GM18498 (cell line): ENCODE measurements at regions not wholly inside any gene's neighbourhood (a gene's known extent, or its start where the extent isn't known, plus 50 kb on each side); places are given as distances from the start of the nearest gene placed in this dataset.

Source experiments
- ATAC-seq: cut with Tn5 transposase; IDR thresholded peaks from one replicate; pipeline ENCODE4 v1.9.1; 2021; ENCODE audit warnings: mild to moderate bottlenecking, moderate library complexity; ENCODE audit not compliant: unreplicated experiment

GRCh38 chr5:82777106-82777505 is 300.1 kb downstream of the TMEM167A start:
- ATAC-seq = no peak

DNA sequence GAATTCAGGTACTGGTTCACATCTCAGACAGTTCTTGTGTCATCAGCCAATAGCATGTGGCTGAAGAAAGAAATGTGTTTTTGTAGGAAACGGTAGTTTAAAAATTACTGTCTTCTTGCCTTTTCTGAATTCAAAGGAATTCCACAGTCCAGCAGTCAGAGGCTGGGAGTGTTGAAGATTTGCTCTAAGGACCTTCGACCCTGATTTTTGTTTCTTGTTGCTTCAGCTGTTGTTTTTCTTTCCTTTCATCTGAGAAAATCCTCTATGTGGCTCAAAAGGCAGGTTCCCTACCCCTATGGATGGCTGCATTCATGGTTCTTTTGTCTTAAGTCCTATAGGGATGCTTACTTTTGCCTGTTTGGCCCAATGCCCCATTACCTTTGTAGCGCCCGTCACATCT is 304.9 kb downstream of the TMEM167A start:
- ATAC-seq = no peak

- ATAC-seq = no peak
Measured at GRCh38 chr5:82766206-82766605, 311.0 kb downstream of the TMEM167A start.

DNA sequence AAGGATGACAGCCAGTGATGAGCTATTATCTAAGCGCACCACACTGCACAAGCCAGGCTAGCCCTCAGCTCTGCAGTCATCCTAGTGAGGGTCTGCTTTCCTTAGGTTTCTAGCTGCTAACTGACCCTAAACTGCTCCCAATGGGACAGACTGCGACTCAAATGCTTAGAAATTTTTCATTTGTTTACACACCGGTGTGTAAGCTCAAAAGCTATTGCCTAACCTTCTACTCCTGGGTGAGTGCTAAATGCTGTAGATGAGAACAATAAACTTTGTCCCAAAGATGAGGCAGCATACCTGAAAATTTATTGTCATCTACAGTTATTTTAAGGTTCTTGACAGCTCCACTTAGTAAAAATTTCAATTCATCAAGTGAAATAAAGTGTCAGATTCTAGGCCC is 311.4 kb downstream of the TMEM167A start:
- ATAC-seq = no peak

DNA sequence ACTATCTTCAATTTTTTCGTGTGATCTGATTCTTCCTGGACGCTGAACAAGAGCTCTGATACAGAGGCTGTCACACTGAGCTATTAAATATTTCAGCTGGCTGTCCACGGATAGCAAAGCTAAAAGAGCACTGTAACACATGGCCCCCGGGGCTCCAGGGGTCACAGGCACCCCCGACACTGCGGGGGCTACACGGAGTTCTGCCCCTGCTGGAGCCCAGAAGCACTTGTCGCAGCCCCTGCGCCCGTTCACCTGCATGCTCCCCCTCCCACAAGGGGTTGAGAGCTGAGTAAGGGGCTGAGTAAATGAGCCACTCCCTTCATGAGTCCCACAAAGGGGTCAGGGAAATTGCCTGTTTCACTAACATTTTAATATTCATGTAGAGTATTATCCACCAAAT is 316.3 kb downstream of the TMEM167A start:
- no peak for ATAC-seq

- no peak for ATAC-seq
Measured at GRCh38 chr5:82758881-82759280, 318.3 kb downstream of the TMEM167A start.

DNA sequence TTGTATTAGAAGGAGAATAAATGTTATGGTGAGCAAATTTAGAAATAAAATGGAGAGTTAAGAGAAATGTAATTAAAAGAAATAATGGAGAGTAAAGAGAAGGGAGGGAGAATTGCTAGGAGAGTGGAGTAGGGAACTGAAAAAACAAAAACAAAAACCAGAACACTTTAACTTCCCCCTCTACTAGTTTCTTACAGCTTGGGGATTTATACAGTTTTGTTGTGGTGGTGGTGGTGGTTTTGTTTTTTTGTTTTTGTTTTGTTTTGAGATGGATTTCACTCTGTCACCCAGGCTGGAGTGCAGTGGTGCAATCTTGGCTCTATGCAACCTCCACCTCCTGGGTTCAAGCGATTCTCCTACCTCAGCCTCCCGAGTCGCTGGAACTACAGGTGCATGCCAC is 322.4 kb downstream of the TMEM167A start:
- ATAC-seq = peak; percentile 90

- peak; percentile 5 for ATAC-seq
Measured at GRCh38 chr5:82754036-82754746, 323.0 kb downstream of the TMEM167A start.

GRCh38 chr5:82753374-82753773 is 323.8 kb downstream of the TMEM167A start:
- ATAC-seq = no peak

DNA sequence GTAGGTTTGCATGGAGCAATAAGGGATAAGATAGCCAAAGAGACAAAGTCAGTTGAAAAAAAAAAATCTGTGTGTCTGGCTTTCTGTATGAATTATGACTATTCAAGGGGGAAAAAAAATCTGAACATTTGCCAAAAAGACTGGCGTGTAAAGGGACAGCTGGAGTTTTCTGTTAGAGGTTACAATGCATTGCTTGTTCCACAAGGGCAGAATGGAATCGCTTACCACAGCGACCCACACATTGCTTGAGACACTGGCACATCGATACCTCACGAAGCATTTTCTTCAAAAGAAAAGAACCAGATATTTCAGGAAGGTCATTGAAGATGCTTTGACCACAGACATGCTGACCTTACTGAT is 327.8 kb downstream of the TMEM167A start:
- ATAC-seq = no peak

GRCh38 chr5:82748688-82749460 is 328.3 kb downstream of the TMEM167A start:
- ATAC-seq = no peak

DNA sequence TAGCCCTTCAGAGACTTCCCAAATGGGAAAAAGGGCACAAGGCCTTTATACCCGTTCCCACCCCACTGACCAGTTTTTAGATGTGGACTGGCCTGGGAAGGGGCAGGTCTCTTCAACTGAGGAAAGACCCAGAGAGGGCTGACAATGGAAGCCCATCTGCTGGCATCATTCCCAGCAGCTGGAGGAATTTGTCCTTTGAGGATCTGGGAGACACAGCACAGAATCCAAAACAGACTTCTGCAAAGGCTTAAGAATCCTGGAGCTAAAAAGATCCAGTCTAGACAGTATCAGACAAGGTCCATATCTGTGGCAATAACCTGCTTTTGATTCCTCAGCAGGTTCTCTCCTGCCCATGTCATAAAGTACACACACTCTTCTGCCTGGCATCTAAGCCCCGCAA is 329.2 kb downstream of the TMEM167A start:
- ATAC-seq = no peak

DNA sequence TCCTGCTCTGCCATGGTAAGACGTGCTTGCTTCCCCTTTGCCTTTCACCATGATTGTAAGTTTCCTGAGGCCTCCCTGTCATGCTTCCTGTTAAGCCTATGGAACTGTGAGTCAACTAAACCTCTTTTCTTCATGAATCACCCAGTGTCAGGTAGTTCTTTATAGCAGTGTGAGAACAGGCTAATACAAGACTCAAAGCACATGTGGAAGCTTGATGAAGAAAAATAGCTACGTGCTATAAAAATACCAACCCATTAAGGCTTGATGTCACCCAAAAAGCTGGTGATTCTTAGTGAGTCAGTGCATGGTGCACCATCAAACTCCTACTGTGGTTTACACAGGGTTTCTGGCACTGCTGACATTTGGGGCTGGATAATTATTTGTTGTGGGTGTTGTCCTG is 332.2 kb downstream of the TMEM167A start:
- ATAC-seq = no peak

DNA sequence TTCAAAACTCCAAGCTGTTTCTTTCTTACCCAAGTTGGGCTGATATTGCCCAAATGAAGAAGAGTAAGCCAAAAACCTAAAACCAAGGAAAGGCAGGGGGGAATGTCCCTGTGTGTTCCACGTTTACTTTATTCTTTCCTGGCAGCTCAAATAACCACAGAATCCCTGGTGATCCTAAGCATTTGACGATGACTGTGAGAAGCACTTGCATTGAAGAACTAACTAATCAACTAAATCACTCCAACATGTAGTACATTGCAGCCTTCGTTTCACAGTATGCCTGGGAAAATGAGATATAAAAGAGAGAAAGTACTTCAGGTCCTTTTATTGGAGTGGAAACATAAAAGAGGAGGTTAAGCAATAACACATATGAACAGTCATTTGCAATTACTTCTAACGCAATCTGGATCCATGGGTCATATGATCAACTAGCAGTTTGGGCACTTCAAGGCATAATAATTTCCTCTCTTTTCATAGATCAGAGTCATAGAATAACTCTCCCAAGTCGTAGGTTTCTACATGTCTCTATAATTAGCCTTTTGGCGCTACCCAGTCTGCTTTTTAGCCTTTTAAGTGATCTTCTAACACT is 338.4 kb downstream of the TMEM167A start:
- ATAC-seq = no peak

DNA sequence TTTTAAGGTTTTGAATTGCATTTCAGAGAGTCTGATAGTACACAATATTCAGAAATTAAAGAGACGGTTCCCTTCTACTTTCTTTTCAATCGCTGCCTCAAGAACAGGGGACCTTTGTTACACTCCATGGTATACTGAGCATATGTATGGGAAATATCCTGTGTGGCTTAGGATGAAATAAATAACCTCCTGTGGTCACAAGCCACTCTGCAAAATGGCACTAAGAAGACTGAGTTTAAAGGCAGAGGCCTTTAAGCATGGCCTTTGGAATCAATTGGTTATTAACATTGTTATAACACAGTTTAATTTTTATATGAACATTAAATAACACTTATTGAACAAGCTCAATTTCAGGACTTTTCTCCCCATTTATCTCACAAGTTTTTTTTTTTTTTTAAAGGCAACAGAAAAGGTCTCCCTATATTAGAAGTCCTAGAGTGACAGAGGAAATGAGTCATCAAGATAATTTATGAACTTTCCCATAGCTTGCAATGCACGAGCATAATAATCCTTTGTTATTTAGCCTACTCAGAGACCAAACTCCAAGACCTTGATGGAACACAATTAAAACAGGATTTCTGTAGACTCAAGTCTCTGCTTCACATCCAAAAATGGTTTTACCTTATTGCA is 341.9 kb downstream of the TMEM167A start:
- ATAC-seq = no peak

DNA sequence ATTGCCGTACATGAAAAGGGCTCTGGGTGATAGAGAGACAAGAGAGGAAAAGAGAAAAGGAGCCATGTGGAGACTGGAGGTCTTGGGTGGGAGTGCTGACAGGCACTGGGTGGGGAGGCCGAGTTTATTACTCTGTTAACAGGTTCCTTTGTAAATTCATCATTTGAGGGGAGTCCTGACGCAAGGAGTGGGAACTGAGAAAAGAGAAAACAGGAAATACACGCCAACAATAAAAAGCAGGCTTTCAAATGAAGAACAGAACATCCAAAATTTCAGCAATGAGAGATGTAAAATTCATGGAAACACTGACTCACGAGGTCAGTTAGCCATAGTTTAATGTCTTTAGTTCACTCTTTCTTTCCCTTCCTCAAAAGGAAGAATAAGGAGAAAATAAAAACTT is 342.8 kb downstream of the TMEM167A start:
- no peak for ATAC-seq

- ATAC-seq = no peak
Measured at GRCh38 chr5:82730913-82731312, 346.3 kb downstream of the TMEM167A start.

- ATAC-seq = no peak
Measured at GRCh38 chr5:82728926-82729702, 348.1 kb downstream of the TMEM167A start.

GRCh38 chr5:82723168-82723567 is 354.0 kb downstream of the TMEM167A start:
- ATAC-seq = no peak

- ATAC-seq = no peak
Measured at GRCh38 chr5:82721087-82721410, 356.1 kb downstream of the TMEM167A start.
